HG02885 (cell line): ENCODE measurements at regions not wholly inside any gene's neighbourhood (a gene's known extent, or its start where the extent isn't known, plus 50 kb on each side); places are given as distances from the start of the nearest gene placed in this dataset.
A peak's percentile ranks its signal among the peaks of the same experiment; 100 is the strongest.

Source experiments
- ATAC-seq: cut with Tn5 transposase; IDR thresholded peaks from one replicate; pipeline ENCODE4 v1.9.1; 2021; ENCODE audit warnings: mild to moderate bottlenecking; ENCODE audit not compliant: unreplicated experiment, poor library complexity

DNA sequence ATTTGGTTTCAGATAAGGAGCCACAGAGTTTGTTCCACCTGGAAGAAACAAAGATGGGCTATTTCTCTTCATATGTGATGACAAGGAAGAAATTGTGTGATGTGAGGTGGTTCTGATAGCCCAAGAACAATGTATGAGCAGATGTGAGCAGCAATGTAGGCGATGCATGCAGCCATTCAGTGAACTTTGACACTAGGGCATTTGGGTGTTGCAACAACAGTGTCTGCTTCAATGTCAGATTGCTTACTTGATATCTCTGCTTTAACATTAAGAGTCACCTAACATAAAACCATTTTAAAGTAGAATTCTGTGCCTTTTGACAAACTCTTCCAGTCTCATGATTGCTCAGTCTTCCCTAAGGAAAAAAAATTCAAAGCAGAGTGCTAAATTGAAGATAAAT lies 865.4 kb downstream of the SLITRK6 start:
- ATAC-seq: no peak

DNA sequence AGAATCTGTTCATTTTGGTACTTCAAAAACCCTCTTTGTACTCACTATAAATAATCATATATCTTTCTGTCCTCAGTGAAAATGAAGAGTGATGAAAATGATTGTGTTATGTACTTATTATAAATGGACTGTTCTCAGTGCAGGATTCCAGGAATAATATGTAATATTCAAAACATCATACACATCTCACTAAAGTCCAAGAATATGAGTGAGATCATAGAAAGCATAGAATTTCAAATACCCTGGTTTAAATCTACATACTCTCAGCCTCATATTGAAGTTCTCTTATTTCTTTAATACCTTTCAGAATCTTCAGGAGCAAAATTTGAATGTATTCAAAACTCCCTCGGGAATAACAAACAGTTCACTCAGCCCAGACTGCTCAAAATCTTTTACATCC lies 868.0 kb downstream of the SLITRK6 start:
- ATAC-seq: no peak

DNA sequence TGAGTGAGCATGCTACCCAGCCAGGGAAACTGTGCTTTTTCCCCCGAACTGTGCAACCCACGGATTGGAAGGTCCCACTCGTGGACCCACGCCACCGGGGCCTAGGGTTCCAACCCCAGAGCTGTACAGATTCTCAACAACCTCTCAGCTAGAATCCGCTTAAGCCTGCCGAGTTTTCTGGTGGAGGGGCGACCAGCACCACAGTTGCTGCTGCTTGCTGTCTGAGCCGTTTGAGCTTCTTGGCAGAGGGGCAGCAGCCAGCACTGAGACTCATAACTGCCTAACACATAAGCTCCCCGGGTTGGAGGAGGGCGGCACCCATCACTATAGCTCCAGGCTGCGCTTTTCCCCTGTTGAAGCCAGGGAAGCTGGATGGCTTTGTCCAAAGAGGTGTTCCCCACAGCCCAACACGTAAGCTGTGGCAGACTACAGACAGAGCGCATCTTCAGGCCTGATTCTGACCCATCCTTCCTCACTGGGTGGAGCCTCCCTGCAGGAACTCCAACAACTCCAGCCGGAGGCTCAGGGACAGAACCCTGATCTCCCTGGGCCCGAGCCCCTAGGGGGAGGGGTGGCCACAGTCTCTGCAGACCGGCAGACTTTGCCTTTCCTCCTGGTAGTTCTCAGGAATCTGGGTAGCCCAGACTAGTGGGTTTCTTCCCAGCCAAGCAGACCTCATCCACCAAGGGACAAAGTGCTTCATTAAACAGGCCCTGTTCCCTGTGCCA lies 871.6 kb downstream of the SLITRK6 start:
- no peak for ATAC-seq

DNA sequence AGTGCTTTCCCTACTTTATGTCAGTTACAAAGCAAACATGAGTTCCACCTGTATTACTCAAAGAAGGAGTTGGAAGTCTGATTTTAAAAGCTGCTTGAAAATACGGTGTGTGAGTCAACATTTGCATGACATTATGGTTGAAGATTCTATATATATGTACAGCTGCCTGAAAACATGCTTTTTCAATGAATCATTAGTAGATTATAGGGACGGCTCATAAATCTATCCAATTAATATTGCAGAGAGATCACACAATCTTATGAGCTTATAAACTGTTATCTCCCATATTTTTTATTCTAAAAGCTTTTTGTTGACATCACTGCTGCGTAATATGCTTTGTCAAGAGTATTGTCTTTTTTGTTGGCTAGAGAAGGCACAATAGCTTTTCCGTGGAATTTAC lies 873.8 kb downstream of the SLITRK6 start:
- no peak for ATAC-seq

DNA sequence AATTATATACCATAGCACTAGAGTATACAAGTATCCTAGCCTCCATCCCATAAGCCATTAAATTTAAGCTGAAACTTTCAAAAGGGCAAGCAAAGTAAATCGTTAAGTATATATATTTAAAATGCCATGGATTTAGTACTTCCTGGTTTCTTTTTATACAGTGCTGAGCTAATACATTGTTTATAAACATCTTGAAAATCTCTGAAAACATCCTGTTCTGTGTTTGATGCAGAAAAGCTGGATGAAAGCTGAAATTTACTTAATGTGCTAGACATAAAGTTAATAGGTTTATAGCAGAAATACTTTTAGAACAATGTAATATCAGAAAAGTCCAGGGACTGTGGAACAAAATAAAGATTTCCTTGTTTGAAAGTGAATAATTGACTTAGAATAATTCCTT lies 875.4 kb downstream of the SLITRK6 start:
- ATAC-seq: no peak

DNA sequence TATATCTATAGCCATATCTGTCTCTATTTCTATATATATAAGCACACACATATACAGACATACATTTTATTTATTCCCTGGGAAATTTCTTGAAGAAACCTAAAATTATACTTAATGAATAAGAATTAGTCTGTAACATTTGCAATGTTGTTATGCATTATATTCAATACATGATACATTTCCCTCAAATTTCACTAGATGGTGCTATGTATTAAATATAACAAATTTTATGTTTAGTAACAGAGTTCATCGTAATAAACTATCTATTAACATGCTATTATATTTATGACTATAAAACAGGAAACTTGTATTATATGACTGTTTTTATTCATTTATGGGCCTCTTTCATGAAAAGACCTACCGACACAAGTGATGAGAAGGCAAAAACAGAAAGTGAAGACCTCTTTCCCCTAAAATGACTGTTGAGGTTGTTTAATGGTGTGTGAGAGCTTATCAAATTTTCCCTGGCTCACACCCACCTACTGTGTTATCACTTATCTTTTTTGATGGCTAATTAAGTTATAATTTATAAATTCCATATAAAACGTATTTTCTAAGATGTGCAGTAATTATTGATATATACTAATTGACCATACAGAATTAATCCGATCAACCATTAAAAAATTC lies 881.9 kb downstream of the SLITRK6 start:
- ATAC-seq: peak; percentile 50

DNA sequence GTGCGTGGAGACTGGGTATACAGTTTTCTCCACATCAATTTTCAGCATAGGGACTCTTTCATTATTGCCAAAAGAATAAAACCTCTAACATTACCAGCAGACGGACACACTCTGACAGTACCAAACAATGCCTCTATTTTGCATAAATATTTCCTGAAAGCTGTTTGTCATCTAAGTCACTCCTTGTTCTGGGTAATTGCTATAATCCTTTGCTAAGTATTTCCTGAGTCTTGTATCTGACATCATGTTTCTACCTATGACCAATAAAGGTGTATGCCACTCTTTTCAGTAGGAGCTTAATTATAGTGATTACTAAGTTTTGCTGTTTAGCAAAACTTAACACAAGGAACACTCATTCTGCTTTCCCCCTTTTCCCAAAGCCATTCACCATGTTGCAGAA lies 886.5 kb downstream of the SLITRK6 start:
- no peak for ATAC-seq

DNA sequence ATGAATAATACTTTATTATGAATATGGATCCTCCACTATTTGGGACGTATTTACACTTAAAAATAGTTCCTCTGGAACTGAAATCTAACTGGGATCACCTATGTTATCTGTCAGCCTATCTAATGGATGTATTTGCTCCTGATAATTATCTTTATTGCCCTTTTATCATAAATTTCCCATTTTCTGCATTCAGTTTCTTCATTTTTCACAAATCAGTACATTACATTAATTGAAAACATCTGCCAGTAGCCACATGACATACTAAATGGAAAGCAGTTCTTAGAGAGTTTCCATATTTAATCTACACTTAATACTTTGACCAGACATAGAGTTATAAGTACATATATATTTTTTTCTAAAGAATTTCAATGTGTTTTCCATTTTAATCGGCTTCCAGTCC lies 888.8 kb downstream of the SLITRK6 start:
- no peak for ATAC-seq

DNA sequence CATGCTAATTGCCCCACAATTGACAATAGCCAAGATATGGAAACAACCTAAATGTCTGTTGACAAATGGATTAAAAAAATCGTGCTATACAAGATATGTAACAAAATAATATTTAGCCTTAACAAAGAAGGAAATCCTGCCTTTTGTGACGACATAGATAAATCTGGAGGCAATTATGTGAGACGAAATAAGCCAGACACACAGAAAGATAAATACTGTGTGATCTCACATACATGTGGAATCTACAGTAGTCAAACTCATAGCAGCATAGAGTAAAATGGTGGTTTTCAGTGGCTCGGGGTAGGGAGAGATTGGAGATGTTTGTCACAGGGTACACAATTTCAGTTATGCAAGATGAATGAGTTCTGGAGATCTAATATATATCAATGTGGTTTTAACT lies 895.8 kb downstream of the SLITRK6 start:
- ATAC-seq: no peak

DNA sequence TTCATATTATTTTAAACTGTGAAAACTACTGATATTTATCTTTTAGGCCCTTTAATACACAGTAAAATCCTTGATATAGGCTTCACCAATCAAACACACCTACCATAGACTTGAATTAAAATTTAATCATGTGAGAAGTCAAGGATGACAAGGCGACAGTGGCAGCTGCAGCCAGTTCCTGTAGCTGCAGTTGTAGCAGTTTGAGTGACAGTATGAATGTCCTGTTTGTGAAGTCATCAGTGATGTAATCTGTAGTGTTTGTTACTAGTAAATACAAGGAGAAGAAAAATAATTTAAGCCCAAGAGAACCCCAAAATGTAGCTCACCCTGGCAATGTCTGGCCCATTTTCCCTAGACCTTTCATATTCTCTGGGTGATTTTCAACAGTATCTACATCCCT lies 897.0 kb downstream of the SLITRK6 start:
- ATAC-seq: no peak

DNA sequence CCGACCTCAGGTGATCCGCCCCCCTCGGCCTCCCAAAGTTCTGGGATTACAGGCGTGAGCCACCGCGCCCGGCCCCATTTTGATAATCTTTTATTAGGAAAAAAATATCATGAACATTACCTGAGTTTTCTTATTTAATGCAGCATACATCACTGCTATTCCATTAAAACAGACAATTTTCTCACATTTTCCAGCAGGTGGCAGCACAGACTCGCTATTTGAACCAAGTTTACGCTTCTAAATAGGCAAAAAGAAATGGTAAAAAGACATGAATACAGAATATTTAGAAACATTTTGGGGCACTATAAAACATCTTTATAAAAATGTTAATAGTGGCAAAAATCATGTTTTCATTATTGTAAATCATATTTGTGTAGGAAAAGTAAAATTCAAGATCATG lies 903.1 kb downstream of the SLITRK6 start:
- peak; percentile 73 for ATAC-seq

DNA sequence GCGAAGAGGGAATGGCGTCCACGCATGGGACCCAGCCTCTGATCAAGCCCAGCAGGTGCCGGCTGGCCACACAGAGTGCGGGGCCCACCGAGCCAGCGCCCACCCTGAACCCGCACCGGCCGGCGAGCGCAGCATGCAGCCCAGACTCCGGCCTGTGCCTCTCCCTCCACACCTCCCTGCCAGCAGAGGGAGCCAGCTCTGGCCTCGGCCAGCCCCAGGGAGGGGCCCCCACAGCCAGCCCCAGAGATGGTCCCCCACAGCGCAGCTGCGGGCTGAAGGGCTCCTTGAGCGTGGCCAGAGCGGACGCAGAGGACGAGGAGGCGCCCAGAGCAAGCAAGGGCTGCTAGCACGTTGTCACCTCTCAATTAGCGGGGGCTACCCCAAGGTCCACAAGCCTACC lies 904.5 kb downstream of the SLITRK6 start:
- ATAC-seq: no peak

DNA sequence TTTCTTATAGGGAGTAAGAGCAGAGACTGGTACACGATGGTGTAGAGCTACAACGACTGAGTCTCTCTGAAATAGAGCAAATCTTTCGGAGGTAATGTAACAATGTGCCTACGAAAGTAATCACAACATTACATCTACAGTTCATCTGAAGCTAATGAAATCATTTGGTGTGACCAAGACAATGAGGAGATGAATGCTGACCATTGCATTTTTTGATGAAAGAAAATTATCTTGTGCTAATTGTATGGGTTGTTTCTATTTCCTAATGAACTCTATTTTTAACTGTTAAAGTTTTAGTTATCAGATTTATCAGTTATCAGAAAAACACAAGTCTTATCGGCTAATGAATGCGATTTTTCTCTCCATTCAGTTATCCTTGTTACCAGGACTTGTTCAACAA lies 913.4 kb downstream of the SLITRK6 start:
- ATAC-seq: no peak

DNA sequence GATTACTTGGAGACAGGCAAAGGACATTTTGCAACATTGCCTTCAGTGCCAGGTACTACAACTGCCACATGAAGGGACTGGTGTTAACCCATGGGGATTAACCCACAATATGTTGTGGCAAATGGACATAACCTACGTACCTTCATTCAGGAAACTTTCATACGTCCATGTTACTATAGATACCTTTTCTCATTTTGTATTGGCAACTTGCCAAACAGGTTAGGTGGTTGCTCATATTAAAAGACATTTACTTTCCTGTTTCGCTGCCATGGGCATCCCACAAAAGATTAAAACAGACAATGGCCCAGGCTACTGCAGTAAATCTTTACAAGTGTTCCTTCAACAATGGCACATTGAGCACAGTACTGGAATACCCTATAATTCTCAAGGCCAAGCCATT lies 925.3 kb downstream of the SLITRK6 start:
- ATAC-seq: no peak

DNA sequence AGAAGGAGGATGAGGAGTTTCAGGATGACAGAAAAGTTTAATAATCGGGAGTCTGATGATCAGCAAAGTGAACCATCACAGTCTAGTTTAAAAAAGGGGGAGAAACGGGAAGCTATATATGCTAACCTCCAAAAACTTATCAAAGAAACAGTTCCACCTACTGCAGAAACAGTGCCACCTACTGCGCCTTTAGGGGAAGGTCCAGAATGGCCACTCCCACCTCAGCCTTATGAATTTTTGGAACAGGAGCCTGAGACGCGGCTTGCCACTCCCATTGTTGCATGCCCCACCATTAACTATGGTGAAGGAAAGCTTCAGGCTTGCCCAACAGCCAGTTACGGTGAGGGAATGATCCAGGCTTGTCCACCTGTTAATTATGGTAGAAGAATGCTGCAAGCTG lies 929.0 kb downstream of the SLITRK6 start:
- ATAC-seq: no peak

DNA sequence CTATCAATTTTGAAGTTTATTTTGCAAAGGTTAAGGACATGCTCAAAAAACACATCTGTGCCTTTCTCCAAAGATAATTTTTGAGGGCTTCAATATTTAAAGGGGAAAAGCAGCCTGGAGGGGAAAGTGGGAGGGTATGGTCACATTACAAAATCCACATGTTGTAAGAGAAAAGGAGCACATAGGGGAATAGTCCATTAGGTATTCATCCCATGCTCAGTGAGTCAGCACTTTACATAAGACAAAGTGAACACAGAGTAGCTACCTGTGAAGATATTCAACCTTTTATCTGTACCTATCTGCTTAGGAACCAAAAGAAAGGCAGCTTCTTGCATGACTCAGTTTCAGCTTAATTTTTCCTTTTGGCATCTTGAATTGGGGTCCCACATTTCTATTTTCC lies 932.0 kb downstream of the SLITRK6 start:
- ATAC-seq: no peak

DNA sequence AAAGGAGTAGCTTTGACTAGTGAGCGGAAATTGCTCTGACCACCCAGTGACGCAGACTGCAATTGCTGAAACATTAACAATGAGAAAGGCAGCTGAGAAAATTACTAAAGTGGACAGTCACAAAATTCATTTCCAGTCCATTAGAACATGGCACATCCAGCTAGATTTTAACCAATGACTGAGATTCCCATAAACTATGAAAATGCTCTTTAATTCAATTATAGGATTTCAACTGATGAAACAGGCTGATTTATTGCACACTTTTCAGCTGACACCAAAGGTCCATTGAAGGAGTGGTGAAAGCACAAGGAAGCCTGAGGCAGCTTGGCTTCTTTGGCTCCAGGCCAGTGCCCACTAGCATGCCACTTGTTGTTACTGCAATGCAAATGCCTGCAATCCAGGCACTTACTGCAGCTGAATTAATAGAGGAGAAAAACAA lies 933.4 kb downstream of the SLITRK6 start:
- no peak for ATAC-seq

DNA sequence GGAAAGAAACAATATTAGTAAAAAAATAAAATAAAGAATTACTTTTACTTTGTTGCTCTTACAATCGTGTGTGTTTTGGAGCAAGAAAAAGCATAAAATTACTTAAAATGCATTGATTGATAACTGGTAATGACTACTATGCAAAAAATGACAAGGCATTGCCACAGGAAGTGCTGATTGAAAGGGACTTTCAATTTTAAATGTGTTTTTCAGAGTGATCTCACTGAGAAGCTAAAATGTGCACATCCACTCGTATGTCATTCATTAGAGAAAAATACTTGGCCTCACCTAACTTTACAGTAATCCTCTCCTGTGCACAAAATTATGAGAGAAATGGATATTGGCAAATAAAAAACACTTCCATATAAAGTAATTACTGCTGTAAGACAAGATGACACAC lies 934.9 kb downstream of the SLITRK6 start:
- no peak for ATAC-seq

DNA sequence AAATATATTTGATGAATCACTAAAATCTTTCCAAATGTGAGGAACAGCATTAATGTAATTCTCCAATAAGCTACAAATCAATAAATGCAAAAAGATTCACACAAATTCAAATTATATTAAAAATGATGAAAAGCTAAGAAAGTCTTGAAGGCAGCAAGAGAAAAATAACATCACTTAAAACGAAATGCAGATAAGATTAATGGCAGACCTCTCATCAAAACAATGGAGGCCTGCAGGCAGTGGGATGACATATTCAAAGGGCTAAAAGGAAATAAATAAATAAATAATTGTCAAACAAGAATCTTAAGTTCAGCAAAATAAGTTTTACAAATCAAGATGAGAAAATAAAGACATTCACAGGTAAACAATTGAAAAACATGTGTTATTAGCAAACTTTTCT lies 952.1 kb downstream of the SLITRK6 start:
- no peak for ATAC-seq

DNA sequence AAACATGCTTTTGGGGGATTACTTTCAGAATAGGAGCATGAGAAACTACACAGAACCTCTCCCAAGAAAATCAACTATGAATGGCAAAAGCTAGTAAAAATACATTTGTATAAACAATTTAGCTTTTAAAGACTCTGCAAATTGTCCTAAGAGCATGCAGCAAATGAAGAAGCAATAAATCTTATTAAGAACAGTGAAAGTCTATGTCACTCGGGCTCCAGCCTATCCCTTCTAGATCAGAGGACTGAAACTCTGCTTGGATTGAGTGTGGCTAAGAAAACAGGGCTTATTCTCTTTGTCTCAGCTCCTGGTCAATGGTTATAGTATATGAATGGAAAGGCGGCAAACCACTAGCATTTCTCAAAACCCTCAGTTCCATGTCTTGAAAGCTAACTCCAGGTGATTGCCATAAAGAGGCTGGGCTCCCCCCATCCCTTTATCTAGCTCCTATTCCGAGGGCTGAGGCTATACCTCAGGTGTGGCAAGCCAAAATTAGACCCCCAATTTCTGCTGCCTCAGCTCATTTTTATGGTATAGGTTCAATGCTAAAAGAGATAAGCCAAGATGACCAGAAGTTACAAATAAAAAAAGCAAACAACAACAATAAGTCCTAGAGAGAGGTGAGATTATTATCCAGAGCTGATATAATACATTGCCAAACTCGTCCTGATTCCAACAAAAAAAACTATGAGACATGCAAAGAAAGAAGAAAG lies 953.2 kb downstream of the SLITRK6 start:
- no peak for ATAC-seq

DNA sequence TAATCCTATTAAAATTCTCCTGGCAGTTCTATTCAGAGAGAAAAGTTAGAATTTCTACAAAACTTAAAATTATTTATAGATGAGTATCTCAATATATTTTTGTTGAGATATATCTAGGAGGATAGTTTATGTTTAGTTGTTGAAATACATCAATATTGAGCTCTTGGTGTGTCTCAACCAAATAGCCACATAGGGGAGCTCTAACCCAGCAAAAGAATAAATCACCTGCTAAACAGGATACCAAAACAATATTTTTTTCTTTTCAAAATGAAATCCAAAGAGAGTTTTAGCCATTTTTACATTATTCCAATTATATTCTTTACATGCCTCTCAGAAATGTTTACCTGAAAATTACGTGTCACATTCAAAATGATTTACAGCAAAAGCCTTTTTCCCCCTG lies 954.7 kb downstream of the SLITRK6 start:
- ATAC-seq: no peak

DNA sequence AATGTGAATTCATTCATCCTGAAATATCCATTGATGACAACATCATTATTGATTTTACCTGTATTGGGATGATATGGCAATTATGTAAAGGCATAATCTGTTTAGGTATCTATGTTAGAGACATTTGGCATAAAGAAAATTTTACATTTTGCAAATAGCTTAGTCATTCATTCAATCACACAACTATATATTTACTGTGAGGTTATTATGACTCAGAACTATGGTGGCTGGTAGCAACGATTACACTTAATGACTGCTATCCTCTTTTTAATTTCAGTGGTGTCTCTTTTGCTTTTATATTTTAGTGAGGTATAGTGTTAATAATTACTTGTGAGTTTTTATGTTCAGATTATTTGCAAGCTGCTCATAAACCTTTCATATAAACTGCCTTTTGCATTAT lies 955.9 kb downstream of the SLITRK6 start:
- no peak for ATAC-seq
